H9 (cell line): ENCODE measurements at regions not wholly inside any gene's neighbourhood (a gene's known extent, or its start where the extent isn't known, plus 50 kb on each side); places are given as distances from the start of the nearest gene placed in this dataset.
"Not testable (repeated sequence)": the region's sequence is repeated elsewhere in the genome, so short reads cannot be mapped to it uniquely, and the experiment has no call there.

Source experiments
- DNase-seq: peaks from one replicate; pipeline ENCODE4 v3.0.0-alpha.2; 2017
- H2AFZ ChIP-seq: one replicate; pipeline ENCODE4 v1.6.1; 2013; ENCODE audit warnings: mild to moderate bottlenecking, low read length, control low read depth, moderate library complexity
- H2AK5ac ChIP-seq: 2 replicates; pipeline ENCODE4 v1.6.1; 2013; ENCODE audit warnings: low read length, control low read depth, mixed read lengths; ENCODE audit not compliant: insufficient read length
- H2BK120ac ChIP-seq: one replicate; pipeline ENCODE4 v1.6.1; 2013; ENCODE audit warnings: low read depth, mild to moderate bottlenecking, low read length, control low read depth, inconsistent platforms; ENCODE audit not compliant: poor library complexity, severe bottlenecking
- H2BK12ac ChIP-seq: 2 replicates; pipeline ENCODE4 v1.6.1; 2013; ENCODE audit warnings: low read length, control low read depth, mixed read lengths, low read depth; ENCODE audit not compliant: insufficient read length
- H2BK15ac ChIP-seq: 2 replicates; pipeline ENCODE4 v1.6.1; 2013; ENCODE audit warnings: low read depth, low read length, control low read depth
- H2BK20ac ChIP-seq: one replicate; pipeline ENCODE4 v1.6.1; 2013; ENCODE audit warnings: low read depth, mild to moderate bottlenecking, low read length, control low read depth, inconsistent platforms; ENCODE audit not compliant: poor library complexity, severe bottlenecking
- H2BK5ac ChIP-seq: 2 replicates; pipeline ENCODE4 v1.6.1; 2013; ENCODE audit warnings: low read length, control low read depth, mixed read lengths; ENCODE audit not compliant: insufficient read length
- H3K14ac ChIP-seq: 2 replicates; pipeline ENCODE4 v1.6.1; 2013; ENCODE audit warnings: low read length, control low read depth; ENCODE audit not compliant: insufficient read depth
- H3K18ac ChIP-seq: 2 replicates; pipeline ENCODE4 v1.6.1; 2013; ENCODE audit warnings: low read depth, mild to moderate bottlenecking, mixed read lengths, low read length, control low read depth; ENCODE audit not compliant: insufficient read length
- H3K23ac ChIP-seq: 2 replicates; pipeline ENCODE4 v1.6.1; 2013; ENCODE audit warnings: low read length, control low read depth, mixed read lengths, low read depth; ENCODE audit not compliant: insufficient read length
- H3K23me2 ChIP-seq: 2 replicates; pipeline ENCODE4 v1.6.1; 2013; ENCODE audit warnings: low read depth, mild to moderate bottlenecking, mixed read lengths, low read length, control low read depth; ENCODE audit not compliant: insufficient read length, poor library complexity, severe bottlenecking
- H3K27ac ChIP-seq: 2 replicates; pipeline ENCODE4 v1.5.1; 2013; ENCODE audit warnings: low read length, control low read depth, mixed read lengths, low read depth; ENCODE audit not compliant: insufficient read length
- H3K27me3 ChIP-seq: 2 replicates; pipeline ENCODE4 v1.6.1; 2013; ENCODE audit warnings: low read length, control low read depth, inconsistent platforms; ENCODE audit not compliant: insufficient read depth
- H3K4ac ChIP-seq: 2 replicates; pipeline ENCODE4 v1.6.1; 2013; ENCODE audit warnings: low read depth, mild to moderate bottlenecking, control low read depth, inconsistent platforms, low read length, moderate library complexity
- H3K4me1 ChIP-seq: 2 replicates; pipeline ENCODE4 v1.6.1; 2013; ENCODE audit warnings: low read length, control low read depth, inconsistent platforms; ENCODE audit not compliant: insufficient read depth
- H3K4me2 ChIP-seq: 2 replicates; pipeline ENCODE4 v1.6.1; 2013; ENCODE audit warnings: low read length, control low read depth, mixed read lengths; ENCODE audit not compliant: insufficient read length, insufficient read depth
- H3K56ac ChIP-seq: 2 replicates; pipeline ENCODE4 v1.6.1; 2013; ENCODE audit warnings: low read depth, mild to moderate bottlenecking, mixed read lengths, low read length, control low read depth; ENCODE audit not compliant: insufficient read length
- H3K79me1 ChIP-seq: 2 replicates; pipeline ENCODE4 v1.6.1; 2013; ENCODE audit warnings: low read depth, mild to moderate bottlenecking, moderate library complexity, low read length, control low read depth, inconsistent platforms; ENCODE audit not compliant: insufficient read depth, poor library complexity, severe bottlenecking
- H3K79me2 ChIP-seq: 2 replicates; pipeline ENCODE4 v1.6.1; 2013; ENCODE audit warnings: low read length, control low read depth, inconsistent platforms; ENCODE audit not compliant: insufficient read depth
- H3K9ac ChIP-seq: 2 replicates; pipeline ENCODE4 v1.6.1; 2013; ENCODE audit warnings: low read length, control low read depth, mixed read lengths; ENCODE audit not compliant: insufficient read length; ENCODE audit errors: extremely low read depth
- H3K9me3 ChIP-seq: one replicate; pipeline ENCODE4 v1.6.1; 2013; ENCODE audit warnings: low read depth, low read length, inconsistent platforms; ENCODE audit not compliant: control insufficient read depth
- H3T11ph ChIP-seq: one replicate; pipeline ENCODE4 v1.6.1; 2013; ENCODE audit warnings: mild to moderate bottlenecking, low read length, control low read depth, inconsistent platforms
- H4K20me1 ChIP-seq: one replicate; pipeline ENCODE4 v1.6.1; 2013; ENCODE audit not compliant: control insufficient read depth, insufficient read length, insufficient read depth
- H4K5ac ChIP-seq: 2 replicates; pipeline ENCODE4 v1.6.1; 2013; ENCODE audit warnings: low read depth, mild to moderate bottlenecking, mixed read lengths, low read length, control low read depth; ENCODE audit not compliant: insufficient read length
- H4K8ac ChIP-seq: replicated peaks from 2 replicates; pipeline ENCODE4 v1.6.1; 2013; ENCODE audit warnings: low read length, control low read depth, mixed read lengths, low read depth; ENCODE audit not compliant: insufficient read length
- H4K91ac ChIP-seq: 2 replicates; pipeline ENCODE4 v1.6.1; 2013; ENCODE audit warnings: low read depth, mild to moderate bottlenecking, moderate library complexity, mixed read lengths, low read length, control low read depth; ENCODE audit not compliant: insufficient read length
- H3K27ac Mint-ChIP-seq, 3 experiments: 2 replicates in 2 of 3; 3 replicates in 1 of 3; pipeline ENCODE4 v1.8.0; 2020 to 2021; ENCODE audit warnings: mixed read lengths in 3 of 3, mild to moderate bottlenecking in 1 of 3, moderate library complexity in 1 of 3
- H3K27me3 Mint-ChIP-seq: 2 replicates; pipeline ENCODE4 v1.8.0; 2021; ENCODE audit warnings: low read depth, mild to moderate bottlenecking, moderate library complexity, mixed read lengths
- H3K36me3 Mint-ChIP-seq, 3 experiments: 2 replicates in 2 of 3; 3 replicates in 1 of 3; pipeline ENCODE4 v1.8.0; 2020 to 2021; ENCODE audit warnings: low read depth in 3 of 3, mixed read lengths in 3 of 3; ENCODE audit not compliant: insufficient read depth in 1 of 3
- H3K4me1 Mint-ChIP-seq, 2 experiments: 2 replicates each; pipeline ENCODE4 v1.8.0; 2020; ENCODE audit warnings: mixed read lengths in 2 of 2
- H3K4me3 Mint-ChIP-seq, 2 experiments: 2 replicates in 1 of 2; 3 replicates in 1 of 2; pipeline ENCODE4 v1.8.0; 2020 to 2021; ENCODE audit warnings: mild to moderate bottlenecking in 2 of 2, mixed read lengths in 2 of 2, moderate library complexity in 1 of 2
- H3K9me3 Mint-ChIP-seq, 2 experiments: 2 replicates in 1 of 2; 3 replicates in 1 of 2; pipeline ENCODE4 v1.8.0; 2020; ENCODE audit warnings: mild to moderate bottlenecking in 2 of 2, mixed read lengths in 2 of 2, moderate library complexity in 1 of 2
- WGBS: extraction: QIAGEN DNeasy Blood & Tissue Kit; methylation state at CpG from one replicate; pipeline ENCODE4 v1.1.7; 2013; ENCODE audit warnings: missing lambda C conversion rate, low lambda C conversion rate, mixed read lengths; ENCODE audit not compliant: insufficient read length; ENCODE audit errors: extremely low coverage; 5-methylcytosine and 5-hydroxymethylcytosine counted together

DNA sequence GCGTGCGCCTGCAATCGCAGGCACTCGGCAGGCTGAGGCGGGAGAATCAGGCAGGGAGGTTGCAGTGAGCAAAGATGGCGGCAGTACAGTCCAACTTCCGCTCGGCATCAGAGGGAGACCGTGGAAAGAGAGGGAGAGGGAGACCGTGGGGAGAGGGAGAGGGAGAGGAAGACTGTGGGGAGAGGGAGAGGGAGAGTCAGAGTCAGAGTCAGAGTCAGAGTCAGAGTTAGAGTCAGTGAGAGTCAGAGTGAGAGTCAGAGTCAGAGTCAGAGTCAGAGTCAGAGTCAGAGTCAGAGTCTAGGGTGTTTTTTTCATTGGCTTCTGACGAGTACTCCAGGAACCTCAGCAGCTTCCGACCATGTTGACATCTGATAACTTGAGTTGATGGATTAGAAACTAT, 75.6 kb upstream of the NMUR2 start:
- H3K18ac ChIP-seq, H3K23me2 ChIP-seq, H3K27ac ChIP-seq, H3K79me1 ChIP-seq, H2BK12ac ChIP-seq, H2AFZ ChIP-seq, H3K4ac ChIP-seq, H3T11ph ChIP-seq, H4K91ac ChIP-seq, H4K20me1 ChIP-seq, H2BK20ac ChIP-seq, H3K27ac Mint-ChIP-seq, H3K4me1 ChIP-seq, H2AK5ac ChIP-seq, H3K9ac ChIP-seq, H3K23ac ChIP-seq, H3K4me1 Mint-ChIP-seq, H3K27me3 Mint-ChIP-seq, H2BK15ac ChIP-seq, H3K14ac ChIP-seq, H3K56ac ChIP-seq, H2BK5ac ChIP-seq, H4K5ac ChIP-seq, H3K27me3 ChIP-seq, H3K4me2 ChIP-seq, DNase-seq, H3K79me2 ChIP-seq, H2BK120ac ChIP-seq, H4K8ac ChIP-seq, H3K9me3 ChIP-seq, H3K4me3 Mint-ChIP-seq: not testable (repeated sequence)
- Mint-ChIP-seq H3K9me3 (peaks cover 15 to 18% of the 10 kb centered on the region in 2 experiments), H3K36me3 (peaks cover 7 to 14% (median 7%) of the 10 kb centered on the region in 3 experiments)
- WGBS, result no CpG with 5 or more reads among the region's 12 CpGs
